ENCODE measurements at regions not wholly inside any gene's neighbourhood (a gene's known extent, or its start where the extent isn't known, plus 50 kb on each side); places are given as distances from the start of the nearest gene placed in this dataset.

DNA sequence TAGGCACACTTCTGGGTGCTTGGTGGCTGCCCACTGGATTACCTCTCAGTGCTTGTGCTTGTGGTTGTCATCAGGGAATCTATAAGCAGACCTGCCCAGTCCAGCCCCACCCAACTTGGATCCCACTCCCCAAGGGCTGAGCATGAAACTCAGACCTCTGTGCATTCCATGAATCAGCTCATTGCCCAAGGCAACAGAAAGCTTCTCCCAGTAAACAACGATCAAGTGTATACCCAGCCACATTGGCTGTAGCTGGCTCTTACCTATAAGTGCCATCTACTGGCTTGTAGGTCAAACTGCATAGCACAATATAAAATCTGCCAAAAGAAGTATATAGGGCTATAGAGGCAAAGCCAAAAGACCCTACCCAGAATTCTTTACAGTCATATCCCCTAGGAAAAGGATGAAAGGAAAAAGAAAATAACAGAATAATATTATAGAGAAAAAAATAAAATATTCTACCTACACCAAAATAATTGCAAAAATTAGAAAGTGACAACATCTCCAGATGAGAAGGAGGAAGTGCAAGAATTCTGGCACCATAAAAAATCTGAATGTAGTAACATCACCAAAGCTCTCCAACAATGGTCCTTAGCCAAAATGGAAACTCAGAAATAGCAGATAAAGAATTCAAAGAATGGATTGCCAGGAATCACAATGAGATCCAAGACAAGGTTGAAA, 321.0 kb upstream of the TRPC7 start:
- H3K79me2 ChIP-seq (replicated peaks; ENCODE audit: insufficient read depth) = no peaks in the 10 kb centered on the region
- Mint-ChIP-seq H3K4me1 (peaks cover 6% of the 10 kb centered on the region; the same call in 2 of the 3 replicates), H3K27me3 (ENCODE audit: insufficient read depth, low read depth, poor library complexity) (peaks cover 4% of the 10 kb centered on the region), H3K9me3 (peaks cover 56% of the 10 kb centered on the region), H3K4me3 (no peak overlapping the region), H3K36me3 (ENCODE audit: low read depth) (peaks cover 62% of the 10 kb centered on the region), H3K27ac (peak overlapping the region; percentile 88)
- DNase-seq (ENCODE audit: low spot score) = peak; percentile 76
- H3K4me2 ChIP-seq = no peak overlapping the region
- no peaks in the 10 kb centered on the region for H3K4me1 ChIP-seq (ENCODE audit: insufficient read depth)
- no peak overlapping the region for H3K4me3 ChIP-seq
- H2AFZ ChIP-seq = 0 out of 2 replicates have a peak overlapping the region, but pooled peaks have one; percentile 11
- peak; percentile 94 for ATAC-seq
- peaks cover 5% of the 10 kb centered on the region; the same call in 1 of the 2 replicates for H3K36me3 ChIP-seq (ENCODE audit: insufficient read depth)
- H3K9me2 ChIP-seq (ENCODE audit: insufficient read depth) = no peaks in the 10 kb centered on the region
- no peaks in the 10 kb centered on the region for H3K27me3 ChIP-seq (ENCODE audit: insufficient read depth)
- TF ChIP-seq JUNB (IDR thresholded peaks at IDR 0.05; ENCODE audit: unreplicated experiment) (no peak), CTCF (conservative IDR thresholded peaks at IDR 0.05; ENCODE audit: low read depth in 2 of 2) (peak; percentile 76 to 85), CREB1 (CRISPR knock-in tag; IDR thresholded peaks at IDR 0.05; ENCODE audit: low read depth) (0 out of 2 replicates have a peak, but pooled peaks have one; percentile 5)
- H4K20me1 ChIP-seq (replicated peaks; ENCODE audit: insufficient read depth) = no peaks in the 10 kb centered on the region
- H3F3A ChIP-seq (replicated peaks; ENCODE audit: low read depth) = no peaks in the 10 kb centered on the region
- H3K27ac ChIP-seq (ENCODE audit: low read depth) = no peak overlapping the region

- H3K9me2 ChIP-seq (ENCODE audit: insufficient read depth) = no peaks in the 10 kb centered on the region
- 0 out of 2 replicates have a peak overlapping the region, but pooled peaks have one; percentile 9 for H2AFZ ChIP-seq
- no peak for ATAC-seq
- no peaks in the 10 kb centered on the region for H3K4me1 ChIP-seq (ENCODE audit: insufficient read depth)
- H3K36me3 ChIP-seq (ENCODE audit: insufficient read depth) = peaks cover 15% of the 10 kb centered on the region; the same call in 1 of the 2 replicates
- no peak for DNase-seq (ENCODE audit: low spot score)
- H3K27ac ChIP-seq (ENCODE audit: low read depth) = no peak overlapping the region
- no peaks in the 10 kb centered on the region for H3K27me3 ChIP-seq (ENCODE audit: insufficient read depth)
- no peak overlapping the region for H3K4me2 ChIP-seq
- no peaks in the 10 kb centered on the region for H4K20me1 ChIP-seq (replicated peaks; ENCODE audit: insufficient read depth)
- no peaks in the 10 kb centered on the region for H3K79me2 ChIP-seq (replicated peaks; ENCODE audit: insufficient read depth)
- peaks cover 6% of the 10 kb centered on the region; the same call in 2 of the 3 replicates for H3K4me1 Mint-ChIP-seq
- no peak for TF ChIP-seq CREB1 (CRISPR knock-in tag; IDR thresholded peaks at IDR 0.05; ENCODE audit: low read depth)
- H3K27me3 Mint-ChIP-seq (ENCODE audit: insufficient read depth, low read depth, poor library complexity) = peaks cover 4% of the 10 kb centered on the region
- H3K4me3 ChIP-seq = no peak overlapping the region
- no peak overlapping the region for H3K27ac Mint-ChIP-seq
- H3F3A ChIP-seq (replicated peaks; ENCODE audit: low read depth) = no peaks in the 10 kb centered on the region
- peaks cover 54% of the 10 kb centered on the region for H3K9me3 Mint-ChIP-seq
- no peak overlapping the region for H3K4me3 Mint-ChIP-seq
- H3K36me3 Mint-ChIP-seq (ENCODE audit: low read depth) = peaks cover 65% of the 10 kb centered on the region
Measured at GRCh38 chr5:136682986-136683385, 317.6 kb upstream of the TRPC7 start.

GRCh38 chr5:136679233-136679632, 313.9 kb upstream of the TRPC7 start:
- TF ChIP-seq POLR2AphosphoS5 (IDR thresholded peaks at IDR 0.05; ENCODE audit: low read depth) (no peak), ETS1 (IDR thresholded peaks at IDR 0.05) (no peak), EZH2phosphoT487 (IDR thresholded peaks at IDR 0.05; ENCODE audit: unreplicated experiment) (no peak), EZH2 (IDR thresholded peaks at IDR 0.05; ENCODE audit: low read depth, unreplicated experiment) (no peak), STAT1 (IDR thresholded peaks at IDR 0.05; ENCODE audit: unreplicated experiment) (no peak), CREB1 (CRISPR knock-in tag; IDR thresholded peaks at IDR 0.05; ENCODE audit: low read depth) (no peak), REST (IDR thresholded peaks at IDR 0.05; ENCODE audit: unreplicated experiment) (no peak), JUNB (IDR thresholded peaks at IDR 0.05; ENCODE audit: unreplicated experiment) (no peak)
- DNase-seq (ENCODE audit: low spot score) (no peak), ATAC-seq (no peak)
- Histone ChIP-seq H3K36me3 (ENCODE audit: insufficient read depth) (peaks cover 15% of the 10 kb centered on the region; the same call in 1 of the 2 replicates), H3K27me3 (ENCODE audit: insufficient read depth) (no peaks in the 10 kb centered on the region), H3K9me2 (ENCODE audit: insufficient read depth) (no peaks in the 10 kb centered on the region), H3K4me1 (ENCODE audit: insufficient read depth) (no peaks in the 10 kb centered on the region), H2AFZ (peak overlapping the region; percentile 43; the same call in 1 of the 2 replicates), H3K4me3 (no peak overlapping the region), H3K79me2 (replicated peaks; ENCODE audit: insufficient read depth) (no peaks in the 10 kb centered on the region), H4K20me1 (replicated peaks; ENCODE audit: insufficient read depth) (no peaks in the 10 kb centered on the region), H3K27ac (ENCODE audit: low read depth) (no peak overlapping the region), H3K4me2 (no peak overlapping the region), H3F3A (replicated peaks; ENCODE audit: low read depth) (no peaks in the 10 kb centered on the region)
- Mint-ChIP-seq H3K4me3 (no peak overlapping the region), H3K4me1 (peaks cover 13% of the 10 kb centered on the region), H3K36me3 (ENCODE audit: low read depth) (peaks cover 40% of the 10 kb centered on the region), H3K9me3 (peaks cover 31% of the 10 kb centered on the region), H3K27ac (no peak overlapping the region), H3K27me3 (ENCODE audit: insufficient read depth, low read depth, poor library complexity) (peaks cover 2% of the 10 kb centered on the region)

Measured in GM23338 (cell line).